NCI-H345 (cell line): ENCODE measurements at regions not wholly inside any gene's neighbourhood (a gene's known extent, or its start where the extent isn't known, plus 50 kb on each side); places are given as distances from the start of the nearest gene placed in this dataset.
"Not testable (repeated sequence)": the region's sequence is repeated elsewhere in the genome, so short reads cannot be mapped to it uniquely, and the experiment has no call there.

Experiments used
- DNase-seq: peaks from one replicate; lab custom pipeline; 2025; lab: John Stamatoyannopoulos, UW

DNA sequence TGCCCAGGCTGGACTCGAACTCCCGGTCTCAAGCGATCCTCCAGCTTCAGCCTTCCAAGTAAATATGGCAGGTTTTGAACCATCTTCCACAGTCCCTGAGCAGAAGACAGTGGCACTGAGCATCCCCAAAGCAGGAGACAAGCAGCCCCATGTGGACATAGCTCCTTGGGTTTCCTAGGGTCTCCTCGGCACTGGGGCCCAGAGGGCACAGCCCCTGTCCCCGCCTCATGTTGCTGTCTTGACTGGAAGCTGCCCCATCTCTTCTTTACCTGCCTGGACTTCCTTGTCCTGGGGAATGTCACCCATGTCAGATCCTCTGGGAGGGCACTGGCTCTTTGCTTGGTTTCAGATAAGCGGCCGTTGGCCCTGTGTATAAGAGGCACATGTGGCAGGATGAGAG lies 263.7 kb upstream of the RAB4A start:
- DNase-seq: no peak

DNA sequence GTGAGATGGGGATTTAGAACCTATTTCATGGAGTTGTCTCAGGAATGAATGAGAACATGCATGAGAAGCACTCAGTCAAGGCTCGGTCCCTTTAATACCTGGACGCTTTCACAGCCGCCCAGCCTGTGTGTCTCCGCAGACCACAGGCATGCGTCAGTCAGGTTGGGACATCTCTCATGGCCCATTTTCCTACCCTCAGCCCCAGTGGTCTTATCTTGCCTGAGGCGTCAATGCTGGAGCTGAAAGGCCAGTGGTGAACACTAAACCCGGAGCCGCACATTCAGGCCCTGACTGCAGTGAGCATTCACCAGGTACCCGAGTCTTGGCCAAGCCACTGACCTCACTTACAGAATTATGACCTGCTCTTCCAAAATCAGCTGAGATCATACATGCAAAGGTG lies 263.2 kb upstream of the RAB4A start:
- no peak for DNase-seq

DNA sequence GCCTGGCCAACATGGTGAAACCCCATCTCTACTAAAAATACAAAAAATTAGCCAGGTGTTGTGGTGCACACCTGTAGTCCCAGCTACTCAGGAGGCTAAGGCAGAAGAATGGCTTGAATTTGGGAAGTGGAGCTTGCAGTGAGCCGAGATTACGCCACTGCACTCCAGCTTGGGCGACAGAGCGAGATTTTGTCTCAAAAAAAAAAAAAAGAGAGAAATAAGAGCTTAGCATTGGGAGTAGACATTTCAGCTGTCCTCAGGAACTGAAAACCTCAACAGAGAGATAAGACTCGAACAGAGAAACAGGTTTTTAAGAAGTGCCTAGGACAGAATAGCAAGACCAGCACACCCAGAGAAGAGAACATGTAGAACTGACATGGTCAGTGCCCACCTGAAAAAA lies 262.6 kb upstream of the RAB4A start:
- not testable (repeated sequence) for DNase-seq

DNA sequence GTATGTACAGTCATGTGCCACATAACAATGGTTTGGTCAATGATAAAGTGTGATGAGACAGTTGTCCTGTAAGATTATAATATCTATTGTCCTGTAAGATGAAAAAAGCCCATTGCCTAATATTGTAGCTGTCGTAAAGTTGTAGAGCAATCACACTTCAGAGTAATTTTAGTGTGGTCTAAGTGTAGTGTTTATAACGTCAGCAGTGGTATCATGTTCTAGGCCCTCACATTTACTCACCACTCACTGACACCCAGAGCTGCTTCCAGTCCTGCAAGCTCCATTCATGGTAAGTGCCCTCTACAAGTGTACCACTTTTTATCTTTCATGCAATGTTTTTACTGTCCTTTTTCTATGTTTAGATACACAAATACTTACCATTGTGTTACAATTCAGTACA lies 259.9 kb upstream of the RAB4A start:
- DNase-seq: no peak

DNA sequence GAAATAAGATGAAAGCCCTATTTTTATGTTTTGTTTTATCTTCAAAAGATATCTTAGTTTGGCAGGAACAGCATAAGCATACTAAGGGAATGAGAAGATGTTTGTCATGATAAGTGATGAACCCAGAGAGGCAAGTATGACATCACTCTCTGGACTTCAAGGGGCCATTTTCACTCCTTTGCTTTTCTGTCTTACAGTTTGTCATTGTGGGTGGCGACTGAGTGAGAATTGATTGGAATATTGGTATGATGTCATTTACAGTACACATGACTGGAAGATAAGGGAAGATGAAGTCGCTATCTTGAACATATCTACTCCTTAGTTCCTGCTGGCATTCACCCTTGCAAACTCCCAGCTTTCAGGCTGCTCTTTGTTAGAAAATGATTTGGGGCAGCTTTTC lies 258.1 kb upstream of the RAB4A start:
- DNase-seq: no peak

DNA sequence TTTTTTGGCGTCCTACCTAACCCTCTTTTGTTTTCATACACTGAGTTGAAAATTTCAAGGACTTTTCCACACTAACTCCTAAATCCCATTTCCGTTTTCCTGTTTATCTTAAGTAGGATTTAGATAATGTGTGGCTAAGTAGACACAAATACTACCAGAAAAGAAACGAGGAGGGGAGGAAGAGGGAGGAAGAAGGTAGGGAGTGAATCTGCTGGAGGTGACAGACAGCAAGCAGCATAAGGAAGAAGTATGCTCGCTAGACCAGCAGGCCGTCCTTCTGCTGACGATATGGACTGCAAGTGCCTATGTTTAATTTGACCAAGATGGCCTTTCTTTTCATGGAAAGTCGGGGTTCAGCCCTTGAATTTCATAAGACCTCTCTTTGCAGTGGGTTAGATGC lies 256.9 kb upstream of the RAB4A start:
- DNase-seq: no peak

DNA sequence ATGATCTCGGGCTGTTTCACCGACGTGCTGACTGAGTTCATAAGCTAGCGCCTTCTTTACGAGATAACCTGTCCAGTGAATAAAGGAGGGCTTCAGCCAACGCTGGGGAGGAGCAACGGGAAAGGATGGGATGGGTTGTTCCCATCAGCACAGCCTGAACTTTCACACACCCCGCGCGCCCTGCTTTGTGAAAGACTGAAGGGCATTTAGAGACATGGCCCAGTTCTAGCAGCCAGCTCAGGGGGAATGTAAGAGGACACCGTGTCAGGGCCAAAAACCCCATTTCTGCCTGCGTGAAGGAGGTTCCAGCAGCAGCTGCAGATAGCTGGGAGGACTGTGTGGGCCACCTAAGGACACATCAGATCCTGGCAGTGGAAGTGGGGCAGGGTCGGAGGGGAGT lies 255.1 kb upstream of the RAB4A start:
- DNase-seq: no peak

DNA sequence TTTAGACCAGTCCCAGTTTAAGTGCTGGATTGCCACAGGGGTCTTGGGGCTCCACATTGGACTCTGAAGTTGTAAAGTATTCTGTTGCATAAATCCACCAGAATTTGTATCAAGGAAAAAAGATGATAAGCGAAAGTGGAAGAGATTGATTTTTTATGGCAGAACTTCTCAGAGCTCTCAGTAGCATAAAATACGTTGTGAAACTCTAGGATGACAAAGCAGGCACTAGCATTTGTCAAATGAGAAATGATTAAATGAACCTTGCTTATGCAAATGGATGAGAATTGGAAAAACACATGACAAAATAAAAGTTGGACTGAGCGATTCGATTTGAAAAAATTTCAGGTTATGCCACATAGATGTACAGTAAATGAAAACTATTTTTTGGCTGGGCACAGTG lies 253.8 kb upstream of the RAB4A start:
- DNase-seq: no peak

DNA sequence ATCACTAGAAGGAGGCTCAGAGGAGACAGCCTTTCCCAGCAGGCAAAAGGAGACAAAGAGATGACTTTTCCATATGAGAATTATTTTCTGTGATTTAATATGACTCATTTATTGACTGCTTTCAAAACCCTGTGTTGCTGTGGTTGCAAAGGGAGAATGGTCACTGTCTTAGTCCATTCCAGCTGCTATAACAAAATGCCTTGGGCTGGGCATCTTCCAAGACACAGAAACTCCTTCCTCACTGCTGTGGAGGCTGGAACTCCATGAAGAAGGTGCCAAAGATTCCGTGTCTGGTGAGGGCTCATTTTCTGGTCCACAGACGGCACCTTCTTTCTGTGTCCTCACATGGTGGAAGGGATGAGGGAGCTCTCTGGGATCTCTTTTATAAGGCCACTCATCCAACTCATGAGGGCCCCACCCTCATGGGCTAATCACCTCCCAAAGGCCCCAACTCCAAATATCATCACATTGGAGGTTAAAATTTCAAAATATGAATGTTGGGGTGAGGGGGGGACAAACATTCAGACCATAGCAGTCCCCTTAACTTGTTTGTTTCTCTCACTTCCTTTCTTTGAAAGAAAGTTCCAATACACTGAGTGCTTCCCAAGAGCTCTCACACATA lies 252.1 kb upstream of the RAB4A start:
- DNase-seq: no peak

DNA sequence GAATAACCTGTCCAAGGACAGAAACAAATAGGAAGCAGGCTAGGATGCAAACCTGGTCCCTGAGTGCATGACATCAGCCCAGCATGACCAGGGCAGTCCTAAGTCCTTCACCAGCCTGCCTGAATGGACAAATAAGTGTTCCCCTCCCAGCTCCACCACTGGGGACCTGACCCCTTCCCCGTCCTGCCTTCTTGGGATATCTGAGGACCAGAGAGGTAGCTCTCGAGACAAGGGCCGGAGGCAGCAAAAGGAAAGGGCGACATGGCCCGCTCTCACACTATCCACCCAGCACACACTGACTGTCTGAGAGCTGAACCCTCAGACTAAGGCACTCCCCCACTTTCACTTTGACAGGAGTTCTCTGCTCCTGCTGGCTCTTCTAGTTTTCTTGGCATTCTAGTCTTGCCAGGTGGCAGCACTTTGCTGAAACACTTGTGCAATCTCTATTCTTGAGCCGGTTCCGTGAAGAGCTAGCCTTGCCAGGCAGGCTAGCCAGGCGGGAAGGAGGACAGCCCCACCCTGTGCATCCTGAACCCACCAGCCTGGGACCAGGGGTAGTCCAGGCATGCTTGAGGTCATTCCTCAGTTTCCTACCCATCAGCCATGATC lies 251.1 kb upstream of the RAB4A start:
- DNase-seq: no peak

DNA sequence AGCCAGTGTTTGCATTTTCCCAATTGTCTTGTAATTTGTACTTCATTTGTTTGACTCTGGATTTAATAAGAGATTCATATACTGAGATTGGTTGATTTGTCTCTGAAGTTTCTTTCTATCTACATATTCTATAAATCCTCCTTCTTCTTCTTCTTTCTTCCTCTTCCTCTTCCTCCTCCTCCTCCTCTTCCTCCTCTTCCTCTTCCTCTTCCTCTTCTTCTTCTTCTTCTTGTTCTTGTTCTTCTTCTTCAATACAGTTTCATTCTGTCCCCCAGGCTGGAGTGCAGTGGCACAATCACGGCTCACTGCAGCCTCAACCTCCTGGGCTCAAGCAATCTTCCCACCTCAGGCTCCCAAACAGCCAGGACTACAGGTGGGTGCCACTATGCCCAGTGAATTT lies 249.9 kb upstream of the RAB4A start:
- not testable (repeated sequence) for DNase-seq

DNA sequence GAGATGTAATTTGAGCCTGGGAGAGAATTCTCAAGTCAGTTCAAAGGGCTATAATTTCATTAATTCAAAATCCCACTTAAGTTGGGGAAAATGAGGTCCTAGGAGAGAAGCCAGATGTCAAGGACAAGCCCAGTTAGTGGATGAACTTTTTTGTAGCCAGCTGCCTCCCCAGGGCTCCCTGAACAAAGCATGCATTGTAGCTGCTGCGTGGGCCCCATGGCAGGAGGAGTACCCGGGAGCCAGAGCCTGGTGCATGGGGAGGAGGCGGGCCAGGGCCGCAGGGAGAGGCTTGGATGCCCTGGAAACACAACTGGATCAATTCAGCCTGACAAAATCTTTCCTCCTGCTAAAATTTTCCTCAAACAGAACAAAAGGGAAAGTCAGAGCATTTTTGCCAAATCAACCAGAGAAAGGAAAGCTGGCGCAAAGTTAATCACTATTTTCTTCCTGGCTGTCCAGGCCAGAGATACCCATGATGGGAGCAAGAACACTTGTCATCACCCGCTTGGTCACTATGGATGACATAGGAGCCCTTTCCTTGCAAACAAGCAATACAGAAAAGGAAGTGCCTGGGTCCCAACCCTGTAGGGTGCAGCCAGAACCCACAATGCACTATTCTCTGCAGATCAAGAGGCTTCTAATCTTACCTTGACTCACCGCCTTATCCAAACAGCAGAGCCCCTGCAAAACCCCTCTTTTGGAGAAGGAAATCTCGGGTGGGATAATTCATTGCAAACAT lies 248.1 kb upstream of the RAB4A start:
- DNase-seq: no peak

DNA sequence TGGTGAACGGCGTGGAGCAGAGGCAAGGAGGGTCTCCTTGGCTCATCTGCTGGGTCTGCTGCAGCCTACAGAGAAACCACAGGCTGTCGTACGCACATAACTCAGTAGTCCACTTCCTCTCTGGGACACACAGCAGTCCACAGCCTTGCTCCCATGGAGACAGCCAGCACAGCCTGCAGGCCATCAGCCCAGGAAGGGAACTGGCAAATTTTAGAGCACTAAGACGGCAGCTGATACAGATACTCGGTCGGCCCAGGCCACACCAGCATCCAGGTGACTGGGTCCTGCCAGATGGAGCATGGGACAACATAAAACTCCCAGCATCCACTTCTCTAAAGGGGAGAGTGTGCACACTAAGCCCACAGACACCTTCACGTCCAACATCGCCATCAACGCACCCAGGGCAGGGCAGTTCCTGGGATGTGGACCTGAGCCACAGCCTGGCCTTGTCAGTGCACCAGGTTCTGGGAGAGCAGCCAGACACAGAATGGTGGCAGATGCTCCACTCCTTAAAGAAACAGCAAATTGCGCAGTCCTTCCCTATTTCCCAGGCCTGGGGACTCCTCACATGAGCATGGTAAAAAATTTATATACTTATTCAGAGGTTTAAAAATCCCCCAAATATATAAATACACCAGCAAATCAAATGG lies 247.1 kb upstream of the RAB4A start:
- DNase-seq: no peak

DNA sequence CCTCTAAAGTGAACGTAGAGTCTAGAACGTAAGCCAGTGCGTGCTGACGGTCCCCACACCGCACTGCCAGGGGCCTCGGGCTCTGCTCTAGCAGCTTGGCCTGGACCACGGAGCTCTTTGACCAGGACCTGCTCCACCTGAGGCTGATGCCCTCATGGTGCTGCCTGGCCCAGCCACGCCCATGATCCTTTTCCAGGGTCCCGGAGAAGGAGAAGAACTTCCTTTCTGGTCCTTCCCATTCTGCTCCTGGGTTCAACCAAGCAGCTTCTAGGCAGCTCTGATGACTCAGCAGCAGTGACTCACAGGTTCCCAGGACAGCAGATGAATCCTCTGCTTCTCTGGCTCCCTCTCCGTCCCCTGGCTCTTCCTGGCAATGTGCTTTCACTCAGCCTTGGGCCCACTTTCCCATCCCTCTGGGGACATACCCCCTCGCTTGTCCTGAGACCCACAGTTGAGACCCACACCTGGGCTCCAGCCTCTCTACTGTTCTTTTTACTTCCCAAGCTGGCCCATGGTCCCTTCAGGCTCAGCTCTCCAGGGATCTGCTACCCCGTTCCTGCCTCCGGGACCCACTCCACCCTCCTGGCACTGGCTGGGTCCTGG lies 246.3 kb upstream of the RAB4A start:
- no peak for DNase-seq

DNA sequence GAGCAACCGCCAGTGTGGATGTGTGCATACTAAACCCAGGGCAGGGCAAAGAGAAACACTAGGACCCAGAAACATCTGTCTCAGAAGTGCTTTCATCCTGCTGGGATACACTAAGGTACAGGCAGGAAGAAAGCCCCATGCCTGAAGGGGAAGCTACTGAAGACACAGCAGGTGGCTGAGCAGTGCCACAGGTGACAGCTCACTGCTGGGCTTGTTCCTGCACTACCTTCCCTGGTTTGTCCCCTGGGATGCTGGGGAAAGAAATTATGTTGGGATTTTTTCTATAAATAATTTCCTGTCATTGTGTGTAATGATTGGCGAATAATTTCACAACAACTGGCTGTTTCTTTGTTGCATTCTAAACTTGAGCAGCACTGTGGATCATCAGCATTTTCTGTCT lies 245.3 kb upstream of the RAB4A start:
- peak; percentile 62 for DNase-seq

DNA sequence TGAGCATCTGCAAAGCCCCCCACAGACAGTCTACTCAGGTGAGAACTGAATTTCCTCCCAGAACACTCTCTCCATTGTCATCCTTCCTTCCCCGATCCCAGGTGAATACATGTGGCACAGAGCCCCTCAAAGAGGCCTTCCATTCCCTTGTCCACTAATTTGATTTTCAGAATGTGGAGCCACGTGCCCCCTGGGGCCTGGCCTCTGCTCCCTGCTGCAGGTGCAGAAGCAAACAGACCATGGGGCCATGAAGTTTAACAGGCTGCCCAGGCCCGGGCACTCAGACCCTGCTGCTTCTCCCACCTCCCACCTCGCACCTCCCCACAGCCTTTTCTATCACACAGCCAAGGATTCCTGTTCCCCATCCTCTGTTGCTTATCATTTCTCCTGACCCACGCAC lies 243.8 kb upstream of the RAB4A start:
- no peak for DNase-seq

DNA sequence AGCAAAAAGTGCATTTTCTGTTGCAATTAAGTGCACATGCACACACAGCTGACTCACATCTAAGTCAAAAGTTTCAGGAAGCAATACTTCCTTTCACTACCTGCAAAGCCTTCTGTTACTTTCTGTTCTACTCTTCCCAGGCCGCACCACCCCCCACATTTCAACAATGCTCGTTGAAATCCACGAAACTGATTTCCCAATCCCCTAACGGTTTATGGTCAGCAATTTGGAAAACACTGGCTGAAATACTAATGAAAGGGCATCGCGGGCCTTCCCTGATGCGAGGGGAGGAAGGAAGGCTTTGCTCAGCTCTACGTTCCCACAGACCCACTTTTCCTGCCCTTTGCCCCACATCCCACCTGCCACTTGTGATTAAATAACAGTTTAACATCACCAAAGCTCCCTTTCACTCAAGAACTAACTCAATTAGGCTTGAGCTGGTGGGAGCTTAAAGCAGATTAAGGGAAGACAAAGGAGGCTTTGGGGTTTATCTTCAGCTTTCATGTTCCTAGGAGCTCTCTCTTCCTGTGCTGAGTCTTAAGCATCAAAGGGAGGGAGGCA lies 243.2 kb upstream of the RAB4A start:
- no peak for DNase-seq

DNA sequence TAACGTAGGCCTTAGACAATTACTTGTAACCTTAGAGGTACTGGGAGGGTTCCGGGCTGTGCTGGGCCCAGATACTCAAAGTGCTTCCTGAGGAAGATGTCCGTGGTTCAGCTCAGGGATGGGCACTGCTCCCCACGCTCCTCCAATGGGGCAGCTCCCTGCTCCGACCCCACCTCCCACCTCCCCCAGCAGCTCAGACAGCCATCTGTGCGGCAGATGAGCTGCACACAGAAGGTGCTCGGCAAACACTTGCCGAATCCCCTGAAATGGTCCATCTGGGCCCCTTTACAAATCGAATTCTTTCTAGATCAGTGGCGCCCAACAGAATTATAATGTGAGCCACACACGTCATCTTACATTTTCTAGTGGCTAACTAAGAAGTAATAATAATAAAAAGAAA lies 242.4 kb upstream of the RAB4A start:
- DNase-seq: no peak

DNA sequence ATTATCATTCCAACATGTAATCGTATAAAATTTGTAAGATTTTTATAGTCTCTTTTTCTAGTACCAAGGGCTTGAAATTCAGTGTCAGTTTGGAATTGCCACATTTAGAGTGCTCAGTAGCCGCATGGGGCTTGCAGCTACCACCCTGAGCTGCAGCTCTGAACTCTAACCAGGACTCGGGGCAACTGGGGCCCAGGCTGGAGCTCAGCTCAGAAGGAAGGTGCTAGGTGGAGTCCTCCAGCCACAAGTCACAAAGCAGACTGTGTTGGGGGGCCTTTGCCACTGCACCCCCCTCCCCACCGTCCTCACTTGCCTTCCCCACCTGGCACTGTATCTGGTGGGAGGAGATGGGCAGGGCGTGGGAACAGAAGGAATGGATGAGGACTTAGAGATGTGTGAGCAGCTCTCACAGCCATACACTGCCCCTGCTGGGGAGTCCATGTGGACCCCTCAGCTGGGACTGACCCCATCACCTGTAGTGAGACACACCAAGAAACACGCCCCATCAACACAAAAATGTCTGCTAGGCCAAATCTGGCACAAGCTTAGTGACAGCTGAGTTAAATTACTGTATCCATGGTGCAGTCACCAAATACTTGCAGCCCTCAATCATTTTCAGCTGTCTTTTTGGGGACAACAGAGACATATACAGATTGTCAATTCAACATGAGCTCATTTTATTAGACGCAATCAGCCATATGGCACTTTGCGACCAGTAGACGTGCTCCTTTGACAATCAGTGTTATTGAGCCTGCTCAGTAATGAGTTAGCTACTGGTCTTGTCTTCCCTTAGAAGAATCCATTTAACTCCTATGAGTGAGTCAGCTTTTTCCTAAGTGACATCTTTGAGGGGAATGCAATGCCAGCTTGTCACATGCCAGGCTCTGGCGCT lies 241.7 kb upstream of the RAB4A start:
- DNase-seq: no peak

DNA sequence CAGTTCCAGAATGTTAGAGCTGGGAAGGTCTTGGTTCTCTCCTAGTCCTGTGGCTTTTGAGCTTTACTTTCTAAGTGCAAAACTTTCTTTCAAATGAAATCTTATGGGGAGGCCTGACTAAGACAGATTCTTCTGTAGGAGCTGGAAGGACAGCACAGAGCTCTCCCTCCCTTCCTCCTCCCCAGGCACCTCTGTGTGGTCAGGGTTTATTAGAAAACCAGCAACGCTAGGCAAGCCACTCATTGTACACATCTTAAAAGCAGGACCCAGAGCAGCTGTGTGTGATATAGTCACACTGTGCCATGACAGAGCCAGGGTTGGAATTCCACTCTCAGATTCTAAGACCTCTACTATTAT lies 241.1 kb upstream of the RAB4A start:
- no peak for DNase-seq

DNA sequence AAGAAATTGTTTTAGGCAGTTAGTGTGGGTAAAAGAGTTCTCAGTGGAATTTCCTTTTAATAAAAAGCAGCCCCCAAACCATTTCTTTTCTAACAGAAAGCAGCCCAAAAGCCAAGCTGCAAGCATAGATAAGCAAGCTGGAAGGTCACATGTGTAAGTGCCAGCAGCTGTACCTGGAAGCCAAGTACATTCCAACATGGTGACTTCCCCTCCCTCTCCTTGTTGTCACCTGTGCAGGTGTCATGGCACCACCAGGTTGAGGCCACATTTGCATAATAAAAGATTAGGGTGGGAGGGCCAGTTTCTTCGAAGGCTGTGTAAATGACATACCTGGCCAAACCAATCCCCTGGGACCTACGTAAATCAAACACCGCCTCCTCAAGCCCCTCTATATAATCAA lies 240.3 kb upstream of the RAB4A start:
- DNase-seq: no peak

DNA sequence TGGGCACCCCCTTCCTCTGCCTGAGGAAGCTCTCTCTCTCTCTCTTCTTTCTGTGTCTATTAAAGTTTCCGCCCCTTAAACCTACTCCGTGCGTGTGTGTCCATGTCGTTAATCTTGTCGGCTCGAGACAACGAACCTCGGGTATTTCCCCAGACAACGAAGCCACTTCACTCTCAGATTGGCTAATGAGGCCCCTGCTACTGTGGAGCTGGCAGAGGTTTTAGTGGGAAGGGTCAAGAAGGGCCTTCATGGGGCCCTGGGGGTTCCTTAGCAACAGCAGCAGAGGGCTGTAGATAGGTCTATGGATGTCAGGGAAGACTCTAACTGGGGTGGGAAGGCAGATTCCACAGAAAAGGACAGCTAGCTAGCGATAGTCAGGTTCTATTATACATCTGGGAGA lies 239.8 kb upstream of the RAB4A start:
- DNase-seq: no peak
